Gastrocnemius medialis (tissue), 4 donors: ENCODE measurements at regions not wholly inside any gene's neighbourhood (a gene's known extent, or its start where the extent isn't known, plus 50 kb on each side); places are given as distances from the start of the nearest gene placed in this dataset.

Experiments used
- CTCF ChIP-seq, 5 experiments: fragments of 450-650 bp in 3 of 5; fragments of 200-600 bp in 2 of 5; sonication (generic) in 2 of 5; IDR thresholded peaks in 4 of 5; conservative IDR thresholded peaks in 1 of 5; 1 replicate in 4 of 5; 2 replicates in 1 of 5; pipeline ENCODE4 v1.5.1; 2016 to 2019; ENCODE audit warnings: antibody characterized with exemption in 5 of 5, mild to moderate bottlenecking in 3 of 5, moderate library complexity in 3 of 5
- POLR2A ChIP-seq, 2 donors: fragments of 450-650 bp; IDR thresholded peaks; one replicate each; pipeline ENCODE4 v1.6.1; 2017; ENCODE audit warnings: antibody characterized with exemption in 2 of 2, mild to moderate bottlenecking in 2 of 2, moderate library complexity in 2 of 2

- TF ChIP-seq CTCF (IDR thresholded peaks at IDR 0.05 in 4 of 5, conservative IDR thresholded peaks at IDR 0.05 in 1 of 5) (no peak), POLR2A (IDR thresholded peaks at IDR 0.05) (no peak)
These were observed 290.4 kb upstream of the STT3B start for GRCh38 chr3:31242026-31242960.
